Neural cell (in vitro differentiated cells): ENCODE measurements at regions not wholly inside any gene's neighbourhood (a gene's known extent, or its start where the extent isn't known, plus 50 kb on each side); places are given as distances from the start of the nearest gene placed in this dataset.

ENCODE experiments used
- H2AFZ ChIP-seq: fragments of 200-600, 300-800 bp; sonication (generic), shearing (Covaris generic); 2 replicates; pipeline ENCODE4 v1.6.0; 2014; ENCODE audit warnings: low read depth, mild to moderate bottlenecking, antibody characterized with exemption, low read length, moderate library complexity
- H3F3A ChIP-seq: fragments of 200-600 bp; shearing (Covaris generic); 2 replicates; pipeline ENCODE4 v1.6.1; 2016; ENCODE audit warnings: mild to moderate bottlenecking, moderate library complexity, mixed read lengths, antibody characterized with exemption, low read length; ENCODE audit not compliant: insufficient read depth, poor library complexity, severe bottlenecking
- H3K27ac ChIP-seq: fragments of 200-600, 300-800 bp; sonication (generic), shearing (Covaris generic); 2 replicates; pipeline ENCODE4 v1.5.1; 2014; ENCODE audit warnings: mild to moderate bottlenecking, low read length, moderate library complexity
- H3K27me3 ChIP-seq: fragments of 300-800, 200-600 bp; sonication (generic), shearing (Covaris generic); 2 replicates; pipeline ENCODE4 v1.6.0; 2014; ENCODE audit warnings: mild to moderate bottlenecking, low read depth, low read length, moderate library complexity; ENCODE audit not compliant: insufficient read depth
- H3K36me3 ChIP-seq: fragments of 300-800, 200-600 bp; sonication (generic), shearing (Covaris generic); 2 replicates; pipeline ENCODE4 v1.5.1; 2014; ENCODE audit warnings: mild to moderate bottlenecking, antibody characterized with exemption, low read length, moderate library complexity; ENCODE audit not compliant: insufficient read depth
- H3K4me2 ChIP-seq: fragments of 300-800, 200-600 bp; sonication (generic), shearing (Covaris generic); 2 replicates; pipeline ENCODE4 v1.6.0; 2014; ENCODE audit warnings: mild to moderate bottlenecking, low read length
- H3K4me3 ChIP-seq: fragments of 300-800, 200-600 bp; sonication (generic), shearing (Covaris generic); 2 replicates; pipeline ENCODE4 v1.5.1; 2014; ENCODE audit warnings: mild to moderate bottlenecking, low read length, moderate library complexity
- H3K79me2 ChIP-seq: fragments of 200-600 bp; shearing (Covaris generic); replicated peaks from 2 replicates; pipeline ENCODE4 v1.6.0; 2014; ENCODE audit warnings: mild to moderate bottlenecking, low read length, moderate library complexity; ENCODE audit not compliant: insufficient read depth
- H3K9ac ChIP-seq: fragments of 300-800, 200-600 bp; sonication (generic), shearing (Covaris generic); 2 replicates; pipeline ENCODE4 v1.6.1; 2016; ENCODE audit warnings: mild to moderate bottlenecking, low read length, mixed read lengths
- H3K9me2 ChIP-seq: fragments of 200-600 bp; shearing (Covaris generic); 2 replicates; pipeline ENCODE4 v1.6.1; 2016; ENCODE audit warnings: mild to moderate bottlenecking, low read length, mixed read lengths; ENCODE audit not compliant: insufficient read depth
- H3K9me3 ChIP-seq: fragments of 200-600, 300-800 bp; sonication (generic), shearing (Covaris generic); 2 replicates; pipeline ENCODE4 v1.6.1; 2016; ENCODE audit warnings: mild to moderate bottlenecking, mixed run types, low read length, moderate library complexity, mixed read lengths
- H4K20me1 ChIP-seq: fragments of 200-600 bp; shearing (Covaris generic); 2 replicates; pipeline ENCODE4 v1.6.1; 2016; ENCODE audit warnings: mild to moderate bottlenecking, mixed run types; ENCODE audit not compliant: insufficient read depth
- CTCF ChIP-seq: fragments of 450-650 bp; IDR thresholded peaks from 2 replicates; pipeline ENCODE4 v1.5.1; 2014; ENCODE audit warnings: antibody characterized with exemption, mild to moderate bottlenecking, moderate library complexity; ENCODE audit not compliant: poor library complexity, severe bottlenecking
- EP300 ChIP-seq: fragments of 450-650 bp; conservative IDR thresholded peaks from 2 replicates; pipeline ENCODE4 v1.6.1; 2014; ENCODE audit warnings: antibody characterized with exemption, mild to moderate bottlenecking, moderate library complexity; ENCODE audit not compliant: poor library complexity, severe bottlenecking
- EZH2 ChIP-seq: fragments of 200-600, 300-800 bp; shearing (Covaris generic), sonication (generic); IDR thresholded peaks from 2 replicates; pipeline ENCODE4 v1.6.1; 2014; ENCODE audit warnings: antibody characterized with exemption, low read length, borderline replicate concordance, mild to moderate bottlenecking; ENCODE audit not compliant: insufficient read depth, poor library complexity, severe bottlenecking
- MXI1 ChIP-seq: fragments of 450-650 bp; conservative IDR thresholded peaks from 2 replicates; pipeline ENCODE4 v1.6.1; 2014; ENCODE audit warnings: antibody characterized with exemption, mild to moderate bottlenecking; ENCODE audit not compliant: poor library complexity, severe bottlenecking
- POLR2AphosphoS5 ChIP-seq: IDR thresholded peaks from 2 replicates; pipeline ENCODE4 v1.6.1; 2012
- RAD21 ChIP-seq: fragments of 450-650 bp; conservative IDR thresholded peaks from 2 replicates; pipeline ENCODE4 v1.6.1; 2014; ENCODE audit warnings: antibody characterized with exemption, mild to moderate bottlenecking, moderate library complexity
- REST ChIP-seq: IDR thresholded peaks from 2 replicates; pipeline ENCODE4 v1.6.1; 2012; ENCODE audit warnings: borderline replicate concordance
- SMC3 ChIP-seq: fragments of 450-650 bp; conservative IDR thresholded peaks from 2 replicates; pipeline ENCODE4 v1.6.1; 2014; ENCODE audit warnings: antibody characterized with exemption, mild to moderate bottlenecking, moderate library complexity; ENCODE audit not compliant: poor library complexity
- TAF1 ChIP-seq: IDR thresholded peaks from 2 replicates; pipeline ENCODE4 v1.6.1; 2012; ENCODE audit warnings: low read depth

GRCh38 chr1:94738371-94738770 is 81.8 kb upstream of the SLC44A3 start:
- no peaks in the 10 kb centered on the region for H3K9me3 ChIP-seq
- no peak overlapping the region for H3K4me2 ChIP-seq
- no peak overlapping the region for H2AFZ ChIP-seq
- H3K27me3 ChIP-seq: no peaks in the 10 kb centered on the region
- H3F3A ChIP-seq: no peaks in the 10 kb centered on the region
- H3K9ac ChIP-seq: no peak overlapping the region
- no peaks in the 10 kb centered on the region for H4K20me1 ChIP-seq
- H3K4me3 ChIP-seq: no peak overlapping the region
- no peaks in the 10 kb centered on the region for H3K9me2 ChIP-seq
- H3K79me2 ChIP-seq: no peaks in the 10 kb centered on the region
- no peak overlapping the region for H3K27ac ChIP-seq
- no peaks in the 10 kb centered on the region for H3K36me3 ChIP-seq
- TF ChIP-seq EP300: no peak
- TF ChIP-seq TAF1: no peak
- TF ChIP-seq REST: no peak
- no peak for TF ChIP-seq EZH2
- TF ChIP-seq SMC3: no peak
- TF ChIP-seq RAD21: no peak
- TF ChIP-seq POLR2AphosphoS5: no peak
- TF ChIP-seq CTCF: no peak
- TF ChIP-seq MXI1: no peak

GRCh38 chr1:94737124-94737998 is 82.8 kb upstream of the SLC44A3 start:
- no peak for TF ChIP-seq EZH2
- no peak for TF ChIP-seq CTCF
- TF ChIP-seq MXI1: no peak
- H3K9me3 ChIP-seq: no peaks in the 10 kb centered on the region
- H3K4me3 ChIP-seq: no peak overlapping the region
- no peaks in the 10 kb centered on the region for H3K79me2 ChIP-seq
- no peak overlapping the region for H2AFZ ChIP-seq
- no peaks in the 10 kb centered on the region for H3K9me2 ChIP-seq
- no peak overlapping the region for H3K9ac ChIP-seq
- H3K36me3 ChIP-seq: no peaks in the 10 kb centered on the region
- H3K4me2 ChIP-seq: no peak overlapping the region
- no peaks in the 10 kb centered on the region for H3F3A ChIP-seq
- H3K27ac ChIP-seq: no peak overlapping the region
- H4K20me1 ChIP-seq: no peaks in the 10 kb centered on the region
- H3K27me3 ChIP-seq: no peaks in the 10 kb centered on the region
